ENCODE measurements at regions not wholly inside any gene's neighbourhood (a gene's known extent, or its start where the extent isn't known, plus 50 kb on each side); places are given as distances from the start of the nearest gene placed in this dataset.

GRCh38 chr16:9689597-9689996 lies 492.6 kb downstream of the GRIN2A start:
- TF ChIP-seq, protein P1, sequence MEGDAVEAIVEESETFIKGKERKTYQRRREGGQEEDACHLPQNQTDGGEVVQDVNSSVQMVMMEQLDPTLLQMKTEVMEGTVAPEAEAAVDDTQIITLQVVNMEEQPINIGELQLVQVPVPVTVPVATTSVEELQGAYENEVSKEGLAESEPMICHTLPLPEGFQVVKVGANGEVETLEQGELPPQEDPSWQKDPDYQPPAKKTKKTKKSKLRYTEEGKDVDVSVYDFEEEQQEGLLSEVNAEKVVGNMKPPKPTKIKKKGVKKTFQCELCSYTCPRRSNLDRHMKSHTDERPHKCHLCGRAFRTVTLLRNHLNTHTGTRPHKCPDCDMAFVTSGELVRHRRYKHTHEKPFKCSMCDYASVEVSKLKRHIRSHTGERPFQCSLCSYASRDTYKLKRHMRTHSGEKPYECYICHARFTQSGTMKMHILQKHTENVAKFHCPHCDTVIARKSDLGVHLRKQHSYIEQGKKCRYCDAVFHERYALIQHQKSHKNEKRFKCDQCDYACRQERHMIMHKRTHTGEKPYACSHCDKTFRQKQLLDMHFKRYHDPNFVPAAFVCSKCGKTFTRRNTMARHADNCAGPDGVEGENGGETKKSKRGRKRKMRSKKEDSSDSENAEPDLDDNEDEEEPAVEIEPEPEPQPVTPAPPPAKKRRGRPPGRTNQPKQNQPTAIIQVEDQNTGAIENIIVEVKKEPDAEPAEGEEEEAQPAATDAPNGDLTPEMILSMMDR (IDR thresholded peaks at IDR 0.05; ENCODE audit: insufficient read depth, low read length, poor library complexity, severe bottlenecking), result no peak
- TF ChIP-seq EZH2phosphoT487 (conservative IDR thresholded peaks at IDR 0.05; ENCODE audit: low read length), result no peak
